Left lung (tissue), 4 donors: ENCODE measurements at regions not wholly inside any gene's neighbourhood (a gene's known extent, or its start where the extent isn't known, plus 50 kb on each side); places are given as distances from the start of the nearest gene placed in this dataset.

Experiments used
- ATAC-seq: fragments of 200-7000 bp; cut with Tn5 transposase; one replicate; pipeline ENCODE4 v1.9.1; 2020; ENCODE audit warnings: moderate library complexity
- DNase-seq, 4 donors: peaks; one replicate each; pipeline ENCODE4 v3.0.0-alpha.2; 2013 to 2020
- H3K27ac ChIP-seq, 2 donors: fragments of 200-600 bp; sonication (generic) in 1 of 2; one replicate each; pipeline versions ENCODE4 v1.5.0 to v1.8.0; 2020 to 2021
- H3K27me3 ChIP-seq, 2 donors: fragments of 200-600 bp; sonication (generic) in 1 of 2; one replicate each; pipeline versions ENCODE4 v1.5.0 to v1.8.0; 2020 to 2021
- H3K36me3 ChIP-seq, 2 donors: fragments of 200-600 bp; sonication (generic) in 1 of 2; one replicate each; pipeline versions ENCODE4 v1.5.0 to v1.8.0; 2020 to 2021
- H3K4me1 ChIP-seq, 2 donors: fragments of 200-600 bp; one replicate each; pipeline ENCODE4 v1.8.0; 2021
- H3K4me3 ChIP-seq, 2 donors: fragments of 200-600 bp; sonication (generic) in 1 of 2; one replicate each; pipeline versions ENCODE4 v1.5.0 to v1.8.0; 2020 to 2021; ENCODE audit warnings: mild to moderate bottlenecking in 1 of 2
- H3K9me3 ChIP-seq, 2 donors: fragments of 200-600 bp; sonication (generic) in 1 of 2; one replicate each; pipeline versions ENCODE4 v1.5.0 to v1.8.0; 2020 to 2021
- intact Hi-C, 2 donors: fragments of 100-400 bp; cut with DNase I; formaldehyde crosslinking; loops; one replicate each; pipeline versions ENCODE4 v1.11.2 to v1.14.2; 2022
- TF ChIP-seq, protein P1 (sequence below), 2 donors: fragments of 200-600 bp; sonication (generic) in 1 of 2; IDR thresholded peaks; one replicate each; pipeline versions ENCODE4 v1.5.0 to v1.8.0; 2021; ENCODE audit warnings: antibody characterized with exemption in 2 of 2
- donor health status: DM: no; HTN: yes; CAD: no.
- donor health status: DM: no; HTN: no; CAD: no.

DNA sequence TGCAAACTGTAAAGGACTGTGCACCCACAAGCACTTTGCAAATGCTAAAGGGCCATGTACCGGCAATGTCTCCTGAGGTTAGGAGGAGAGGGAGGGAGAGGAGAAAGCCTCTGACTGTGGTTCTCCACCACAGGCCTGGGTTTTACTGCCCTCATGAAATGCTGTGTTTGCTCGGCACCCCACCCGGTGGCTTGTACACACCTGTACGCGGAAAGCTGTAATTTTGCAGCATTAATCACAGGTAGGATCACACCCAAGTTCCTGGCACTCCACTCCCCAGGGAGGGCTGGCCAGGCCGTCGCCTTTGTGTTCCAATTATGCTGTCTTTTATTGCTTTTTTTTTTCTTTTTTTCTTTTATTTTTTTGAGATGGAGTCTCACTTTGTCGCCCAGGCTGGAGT lies 78.5 kb upstream of the MYL10 start:
- no peak for ATAC-seq
- Histone ChIP-seq H3K27ac (no peak overlapping the region), H3K9me3 (no peaks in the 10 kb centered on the region), H3K4me3 (no peak overlapping the region), H3K36me3 (no peaks in the 10 kb centered on the region), H3K27me3 (peaks cover 0 to 16% of the 10 kb centered on the region in 2 donors), H3K4me1 (no peaks in the 10 kb centered on the region)
- intact Hi-C loops: no loop called here
- no peak for DNase-seq
- TF ChIP-seq, protein P1, sequence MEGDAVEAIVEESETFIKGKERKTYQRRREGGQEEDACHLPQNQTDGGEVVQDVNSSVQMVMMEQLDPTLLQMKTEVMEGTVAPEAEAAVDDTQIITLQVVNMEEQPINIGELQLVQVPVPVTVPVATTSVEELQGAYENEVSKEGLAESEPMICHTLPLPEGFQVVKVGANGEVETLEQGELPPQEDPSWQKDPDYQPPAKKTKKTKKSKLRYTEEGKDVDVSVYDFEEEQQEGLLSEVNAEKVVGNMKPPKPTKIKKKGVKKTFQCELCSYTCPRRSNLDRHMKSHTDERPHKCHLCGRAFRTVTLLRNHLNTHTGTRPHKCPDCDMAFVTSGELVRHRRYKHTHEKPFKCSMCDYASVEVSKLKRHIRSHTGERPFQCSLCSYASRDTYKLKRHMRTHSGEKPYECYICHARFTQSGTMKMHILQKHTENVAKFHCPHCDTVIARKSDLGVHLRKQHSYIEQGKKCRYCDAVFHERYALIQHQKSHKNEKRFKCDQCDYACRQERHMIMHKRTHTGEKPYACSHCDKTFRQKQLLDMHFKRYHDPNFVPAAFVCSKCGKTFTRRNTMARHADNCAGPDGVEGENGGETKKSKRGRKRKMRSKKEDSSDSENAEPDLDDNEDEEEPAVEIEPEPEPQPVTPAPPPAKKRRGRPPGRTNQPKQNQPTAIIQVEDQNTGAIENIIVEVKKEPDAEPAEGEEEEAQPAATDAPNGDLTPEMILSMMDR (IDR thresholded peaks at IDR 0.05): no peak

DNA sequence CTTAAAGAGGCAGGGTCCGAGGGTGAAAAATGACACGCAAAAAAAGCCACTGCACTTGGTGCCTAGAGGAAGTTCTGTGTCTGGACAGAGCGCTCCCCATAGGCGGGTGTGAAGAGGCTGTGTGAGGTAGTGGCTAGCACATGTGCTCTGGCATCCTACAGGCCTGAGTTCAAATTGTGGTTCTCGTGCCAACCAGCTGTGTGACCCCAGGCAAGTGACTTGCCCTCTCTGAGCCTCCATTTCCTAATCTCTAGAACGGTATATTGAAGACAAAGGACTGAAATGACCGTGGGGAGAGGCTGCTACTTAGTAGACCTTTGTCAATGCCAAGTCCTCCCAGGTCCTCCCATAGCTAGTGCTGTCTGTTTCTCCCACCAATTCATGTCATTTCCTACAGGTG lies 79.1 kb upstream of the MYL10 start:
- no peak overlapping the region for H3K27ac ChIP-seq
- no peaks in the 10 kb centered on the region for H3K36me3 ChIP-seq
- H3K4me1 ChIP-seq: no peaks in the 10 kb centered on the region
- H3K27me3 ChIP-seq: peaks cover 0 to 15% of the 10 kb centered on the region in 2 donors
- intact Hi-C loops: no loop called here
- H3K4me3 ChIP-seq: no peak overlapping the region
- DNase-seq (no peak), ATAC-seq (no peak)
- TF ChIP-seq, protein P1 (IDR thresholded peaks at IDR 0.05): no peak
- no peaks in the 10 kb centered on the region for H3K9me3 ChIP-seq

DNA sequence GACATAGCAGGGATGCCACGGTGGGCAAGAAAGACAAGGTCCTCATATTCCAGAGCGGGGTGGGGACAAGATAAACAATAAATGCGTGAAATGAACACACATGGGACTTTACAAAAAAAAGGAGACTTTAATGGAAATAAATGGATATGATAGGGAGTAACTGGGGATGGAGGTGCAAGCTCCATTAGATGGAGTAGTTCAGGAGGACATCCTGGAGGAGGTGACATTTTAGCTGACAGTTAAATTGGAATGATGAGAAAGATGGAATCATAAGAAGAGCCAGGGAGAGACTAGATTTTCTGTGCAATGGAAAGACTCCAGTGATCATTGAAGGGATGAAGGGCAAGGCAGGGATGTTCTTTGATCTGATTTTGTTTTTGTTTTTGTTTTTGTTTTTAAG lies 83.6 kb upstream of the MYL10 start:
- no peak for ATAC-seq
- intact Hi-C loops: no loop called here

DNA sequence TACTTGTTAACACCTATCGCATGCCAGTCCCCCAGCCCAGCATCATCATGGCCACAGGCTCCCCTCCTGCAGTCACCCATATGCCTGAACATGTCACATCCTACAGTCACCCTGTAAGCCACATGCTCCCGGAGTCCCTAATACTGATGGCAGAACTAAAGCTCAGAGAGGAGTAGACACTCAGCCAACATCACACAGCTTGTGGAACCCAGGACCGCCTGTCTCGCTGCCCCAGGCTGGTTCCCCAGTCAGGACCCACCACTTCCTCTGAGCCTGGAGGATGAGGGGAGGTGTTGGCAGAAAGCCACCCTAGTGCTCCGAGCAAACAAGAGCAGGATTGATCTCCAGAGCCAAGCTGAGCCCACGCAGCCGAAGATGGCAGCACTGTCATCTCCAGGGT lies 85.0 kb upstream of the MYL10 start:
- peaks cover 0 to 25% of the 10 kb centered on the region in 2 donors for H3K4me1 ChIP-seq
- no peak for ATAC-seq
- no peaks in the 10 kb centered on the region for H3K27me3 ChIP-seq
- H3K4me3 ChIP-seq: no peak overlapping the region
- no peak overlapping the region for H3K27ac ChIP-seq
- no peaks in the 10 kb centered on the region for H3K36me3 ChIP-seq
- intact Hi-C loops: no loop called here
- no peaks in the 10 kb centered on the region for H3K9me3 ChIP-seq
- no peak for DNase-seq
- TF ChIP-seq, protein P1 (IDR thresholded peaks at IDR 0.05): no peak

More for the DNA sequence above, 83.6 kb upstream of the MYL10 start:
- no peaks in the 10 kb centered on the region for H3K27me3 ChIP-seq
- no peak overlapping the region for H3K4me3 ChIP-seq
- H3K4me1 ChIP-seq: peaks cover 0 to 12% of the 10 kb centered on the region in 2 donors
- TF ChIP-seq, protein P1 (IDR thresholded peaks at IDR 0.05): no peak
- no peak overlapping the region for H3K27ac ChIP-seq
- H3K9me3 ChIP-seq: no peaks in the 10 kb centered on the region
- DNase-seq: no peak
- no peaks in the 10 kb centered on the region for H3K36me3 ChIP-seq

DNA sequence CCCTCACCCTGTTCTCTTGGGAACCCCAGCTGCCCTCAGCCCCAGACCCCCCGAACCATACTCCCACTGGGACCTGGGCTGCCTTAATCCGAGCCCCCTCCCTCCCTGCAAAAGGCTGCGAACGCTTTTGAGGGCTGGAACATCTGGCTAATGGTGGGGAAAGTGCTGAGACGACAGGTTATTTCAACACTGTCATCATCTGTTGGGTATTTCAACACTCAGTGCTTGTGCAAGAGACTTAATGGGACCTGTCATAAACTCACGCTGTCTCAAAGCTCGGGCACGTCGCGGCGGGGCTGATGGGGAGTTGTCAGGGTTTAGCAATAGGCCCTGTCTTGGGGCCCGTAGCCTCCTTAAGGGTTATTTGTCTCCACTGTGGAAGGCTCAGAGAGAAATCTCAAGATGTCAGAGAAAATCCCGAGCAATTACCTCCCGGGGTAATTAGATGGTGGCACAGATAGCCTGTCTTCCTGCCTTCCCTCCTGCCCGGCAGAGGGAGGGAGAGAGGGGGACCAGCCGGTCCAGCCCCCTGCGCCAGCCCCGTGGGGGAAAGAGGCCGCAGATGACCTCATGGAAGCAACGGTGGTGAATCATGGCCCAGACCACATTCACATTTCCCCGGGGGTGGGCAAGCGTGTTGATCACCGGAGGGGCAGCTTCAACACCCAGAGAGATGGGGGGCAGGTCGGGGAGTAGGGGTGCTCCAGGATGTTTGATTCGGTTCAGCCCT lies 88.7 kb upstream of the MYL10 start:
- H3K4me1 ChIP-seq: peaks cover 0 to 27% of the 10 kb centered on the region in 2 donors
- peak; percentile 86 for ATAC-seq
- peak; percentile 77 to 94 (median 83) for DNase-seq
- no peaks in the 10 kb centered on the region for H3K9me3 ChIP-seq
- intact Hi-C loops: no loop called here
- H3K36me3 ChIP-seq: no peaks in the 10 kb centered on the region
- TF ChIP-seq, protein P1 (IDR thresholded peaks at IDR 0.05): no peak
- peak overlapping the region; percentile 13 to 95 for H3K27ac ChIP-seq
- peaks cover 0 to 7% of the 10 kb centered on the region in 2 donors for H3K27me3 ChIP-seq
- H3K4me3 ChIP-seq: peak overlapping the region in 1 of 2 donors; percentile 7
